HUDEP-2 (cell line): ENCODE measurements at regions not wholly inside any gene's neighbourhood (a gene's known extent, or its start where the extent isn't known, plus 50 kb on each side); places are given as distances from the start of the nearest gene placed in this dataset.
A peak's percentile ranks its signal among the peaks of the same experiment; 100 is the strongest.

Source experiments
- DNase-seq, 76 experiments: peaks; one replicate each; lab custom pipeline; 2025; ENCODE audit not compliant: unreplicated experiment in 76 of 76; lab: John Stamatoyannopoulos, UW

- DNase-seq: no peak
Measured at GRCh38 chr1:4546911-4547310, 107.5 kb upstream of the AJAP1 start.

GRCh38 chr1:4549930-4550329 lies 104.5 kb upstream of the AJAP1 start:
- DNase-seq: peak in 1 of 76 experiments; percentile 3

GRCh38 chr1:4550941-4551340 lies 103.5 kb upstream of the AJAP1 start:
- DNase-seq: no peak

DNA sequence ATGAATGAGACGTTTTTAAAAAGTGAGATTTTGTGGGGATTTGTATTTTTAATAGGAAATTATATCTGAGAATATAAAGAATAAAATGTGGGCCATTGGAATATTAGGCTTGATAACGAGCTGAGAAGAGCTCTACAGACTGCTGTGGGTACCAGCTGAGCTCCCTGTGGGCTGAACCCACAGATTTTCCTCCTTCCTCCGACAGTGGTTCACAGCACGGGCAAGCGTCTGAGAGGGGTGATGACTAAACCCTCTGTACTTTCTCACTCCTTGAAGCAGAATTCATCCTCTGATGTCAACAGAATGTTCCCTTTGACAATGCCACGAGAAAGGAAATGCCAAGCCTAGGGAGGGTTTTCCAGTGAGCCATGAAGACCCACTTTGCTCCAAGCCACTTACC lies 102.7 kb upstream of the AJAP1 start:
- DNase-seq: no peak

DNA sequence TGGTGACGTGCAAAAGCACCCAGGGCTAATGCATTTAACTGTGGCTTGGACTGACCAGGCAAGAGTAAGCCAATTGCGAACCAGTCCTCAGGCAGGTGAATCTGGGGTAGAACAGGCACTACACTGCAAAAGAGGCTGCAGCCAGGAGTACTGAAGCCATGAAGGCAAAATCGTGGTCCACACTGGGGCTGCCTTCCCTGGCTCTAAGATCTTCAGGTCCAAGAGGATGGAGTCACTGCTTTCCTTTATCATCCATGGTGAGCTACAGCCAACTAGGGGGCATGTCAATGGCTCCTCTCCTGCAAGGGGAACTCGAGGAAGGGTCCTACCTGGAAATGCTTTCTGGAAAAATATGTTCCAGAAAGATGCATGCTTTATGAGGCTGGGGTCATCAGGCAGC lies 100.6 kb upstream of the AJAP1 start:
- no peak for DNase-seq

- no peak for DNase-seq
Measured at GRCh38 chr1:4554271-4554865, 100.0 kb upstream of the AJAP1 start.

- no peak for DNase-seq
Measured at GRCh38 chr1:4557949-4558348, 96.5 kb upstream of the AJAP1 start.

DNA sequence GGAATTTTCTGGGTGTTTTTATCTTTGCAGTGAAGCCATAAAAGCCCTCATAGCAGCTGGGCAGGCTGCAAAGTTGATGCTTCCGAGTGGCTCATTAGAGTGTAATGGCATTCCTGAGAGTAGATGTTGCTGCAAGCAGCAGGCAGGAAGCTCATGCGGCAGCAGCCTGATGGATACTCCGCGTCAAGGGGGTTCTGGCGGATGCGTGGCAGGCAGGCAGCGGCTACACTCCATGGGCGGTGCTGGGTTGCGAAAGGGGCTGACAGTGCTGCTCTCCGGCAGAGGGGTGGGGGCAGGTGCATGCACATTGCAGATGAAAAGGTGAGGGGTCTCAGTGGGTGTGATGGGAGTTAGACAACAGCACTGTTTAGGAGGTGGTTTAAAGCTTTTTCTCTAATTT lies 93.2 kb upstream of the AJAP1 start:
- no peak for DNase-seq

DNA sequence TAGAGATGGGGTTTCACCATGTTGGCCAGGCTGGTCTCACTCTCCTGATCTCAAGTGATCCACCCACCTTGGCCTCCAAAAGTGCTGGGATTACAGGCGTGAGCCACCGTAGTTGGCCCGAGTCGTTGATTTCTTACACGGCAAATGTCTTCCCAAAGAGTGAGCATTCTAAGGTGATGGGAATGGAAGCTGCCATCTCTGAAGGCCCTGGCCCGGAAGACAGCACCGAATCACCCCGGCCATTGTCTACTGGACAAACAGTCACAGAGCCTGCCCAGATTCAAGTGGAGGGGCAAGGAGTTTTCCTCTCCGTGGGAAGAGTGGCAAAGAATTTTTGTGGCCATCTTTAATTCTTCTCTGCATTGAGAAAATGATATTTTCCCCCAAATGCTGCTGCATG lies 92.1 kb upstream of the AJAP1 start:
- DNase-seq: no peak

DNA sequence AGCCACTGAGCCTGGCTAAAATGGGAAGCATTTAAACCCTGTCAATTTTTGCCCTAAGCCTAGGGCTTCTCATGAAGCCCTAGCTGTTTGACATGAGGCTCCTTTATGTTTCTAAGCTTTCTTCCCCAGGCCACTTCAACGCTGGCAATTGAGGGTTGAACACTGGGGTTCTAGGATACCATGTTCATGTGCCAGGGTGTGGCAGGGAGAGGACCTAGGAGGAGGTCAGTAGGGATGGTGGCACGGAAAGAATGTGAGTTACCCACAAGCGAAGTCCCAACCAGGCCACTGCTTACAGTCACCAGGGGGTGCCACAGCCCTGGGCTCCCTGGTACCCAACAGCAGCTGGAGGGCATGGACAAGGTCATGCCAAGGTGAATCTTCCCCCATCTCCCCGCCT lies 90.8 kb upstream of the AJAP1 start:
- DNase-seq: no peak

DNA sequence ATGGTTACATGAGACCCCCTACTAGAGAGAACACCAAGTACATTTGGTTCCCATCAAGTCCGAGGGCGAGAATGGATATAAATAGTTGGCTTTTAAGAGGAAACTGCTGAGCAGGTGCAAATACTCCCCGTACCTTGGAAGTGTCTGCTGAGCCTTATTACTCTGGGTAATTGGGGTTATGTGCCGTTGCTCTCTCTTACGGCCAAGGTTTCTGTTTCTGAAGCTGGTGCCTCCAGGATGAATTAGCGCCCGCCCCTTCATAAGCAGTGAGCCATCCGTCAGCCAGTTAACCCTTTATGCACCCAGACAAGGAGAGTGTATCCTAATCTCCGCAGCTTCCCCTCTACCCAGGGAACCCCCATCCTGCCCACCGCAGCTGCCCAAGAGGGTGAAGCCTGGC lies 90.4 kb upstream of the AJAP1 start:
- no peak for DNase-seq

DNA sequence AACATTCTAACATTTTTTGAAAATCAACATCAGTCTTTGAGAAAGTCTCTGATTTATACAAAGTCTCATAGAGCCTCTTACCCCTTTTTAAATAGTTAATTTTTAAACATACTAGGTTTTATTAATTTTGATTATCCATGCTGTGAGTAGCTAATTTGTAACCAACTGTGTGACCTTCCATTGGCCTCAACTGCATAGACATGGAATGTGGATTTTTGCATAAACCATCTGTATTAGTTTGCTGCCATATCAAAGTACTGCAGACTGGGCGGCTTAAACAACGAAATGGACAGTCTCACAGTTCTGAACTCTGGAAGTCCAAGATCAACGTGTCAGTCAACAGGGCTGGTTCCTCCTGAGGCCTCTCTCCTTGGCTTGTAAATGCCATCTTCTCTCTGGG lies 89.2 kb upstream of the AJAP1 start:
- DNase-seq: no peak

DNA sequence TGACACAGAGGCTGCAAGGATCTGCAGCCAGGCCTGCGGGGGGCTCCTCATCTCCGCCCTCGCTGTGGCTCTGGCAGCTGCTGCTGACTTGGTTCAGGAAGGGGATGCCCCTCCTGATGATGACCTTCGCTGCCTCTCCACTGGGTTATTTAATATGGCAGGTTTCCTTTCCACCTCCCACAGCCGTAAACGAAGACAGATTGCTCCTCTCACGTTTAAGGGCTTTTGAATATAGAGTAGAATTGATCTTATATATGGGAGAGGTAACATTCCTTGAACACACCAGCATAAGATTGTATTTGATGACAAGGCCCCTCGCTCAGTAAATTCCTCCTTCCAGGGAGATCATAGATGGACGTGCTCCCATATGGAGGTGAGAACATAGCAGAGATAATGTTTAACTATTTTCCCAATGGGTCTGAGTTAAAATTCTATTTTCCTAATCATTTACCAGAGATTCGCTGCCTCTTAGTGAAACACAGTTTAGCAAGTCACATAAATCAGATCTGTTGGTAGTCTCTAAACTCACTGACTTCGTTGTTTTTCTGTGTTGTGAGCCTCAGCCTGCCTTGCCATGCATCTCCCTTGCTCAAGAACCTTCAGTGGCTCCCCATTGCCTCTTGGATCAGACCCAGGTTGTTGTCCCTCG lies 88.5 kb upstream of the AJAP1 start:
- no peak for DNase-seq

DNA sequence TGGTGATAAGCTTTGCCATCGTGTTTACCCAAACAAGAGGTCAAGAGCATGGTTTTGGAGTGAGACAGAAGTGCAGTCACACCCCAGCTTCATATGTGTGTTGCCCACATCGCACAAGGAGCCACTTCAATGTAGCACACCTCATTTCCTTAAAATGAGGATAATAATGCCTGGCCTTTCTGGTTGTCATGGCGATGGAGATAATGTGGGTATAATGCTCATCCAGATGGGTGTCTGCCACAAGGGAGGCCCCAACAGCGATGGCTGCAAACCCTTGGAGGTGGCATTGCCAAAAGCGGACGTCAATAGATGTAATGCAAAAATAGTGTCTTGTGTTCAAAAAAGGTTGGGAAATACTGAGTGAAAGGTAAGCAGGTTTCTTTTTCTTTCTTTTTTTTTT lies 83.1 kb upstream of the AJAP1 start:
- no peak for DNase-seq

DNA sequence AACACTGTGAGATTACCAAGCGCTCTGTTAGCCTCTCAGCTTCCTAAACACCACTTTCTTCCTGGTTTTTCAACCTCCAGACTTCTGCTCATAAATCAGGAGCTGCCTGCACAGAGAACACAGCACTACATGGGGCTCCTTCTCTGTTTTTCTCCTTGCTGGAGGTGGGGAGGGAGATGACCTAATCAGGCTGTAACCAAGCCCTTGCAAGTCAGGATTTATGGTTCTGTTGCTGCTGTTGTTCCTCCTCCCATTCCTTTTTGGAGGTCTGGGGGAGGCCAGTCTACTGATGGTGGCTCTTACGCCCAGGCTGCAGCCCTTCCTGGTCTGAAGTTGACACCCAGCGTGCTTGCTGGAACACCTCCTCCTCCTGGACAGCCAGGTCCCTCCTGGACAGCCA lies 80.9 kb upstream of the AJAP1 start:
- no peak for DNase-seq

DNA sequence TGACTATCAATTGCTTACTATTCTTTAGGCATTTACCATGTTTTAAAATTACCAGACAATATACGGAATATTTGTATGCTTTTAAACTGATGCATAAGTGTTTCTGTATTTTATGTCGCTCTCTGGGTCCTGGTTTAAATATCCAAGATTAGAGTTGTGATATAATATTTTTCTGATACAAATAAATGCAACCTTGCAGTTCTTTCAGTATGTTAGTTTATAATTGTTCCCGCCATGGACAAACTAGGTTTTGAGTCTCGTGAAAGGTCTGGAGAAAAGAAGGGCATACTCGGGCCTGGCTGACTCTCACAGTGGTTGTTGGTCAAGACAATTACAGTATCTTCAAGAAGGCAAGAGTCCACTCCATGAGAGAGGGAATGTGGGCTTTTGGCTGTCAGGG lies 72.6 kb upstream of the AJAP1 start:
- DNase-seq: no peak

DNA sequence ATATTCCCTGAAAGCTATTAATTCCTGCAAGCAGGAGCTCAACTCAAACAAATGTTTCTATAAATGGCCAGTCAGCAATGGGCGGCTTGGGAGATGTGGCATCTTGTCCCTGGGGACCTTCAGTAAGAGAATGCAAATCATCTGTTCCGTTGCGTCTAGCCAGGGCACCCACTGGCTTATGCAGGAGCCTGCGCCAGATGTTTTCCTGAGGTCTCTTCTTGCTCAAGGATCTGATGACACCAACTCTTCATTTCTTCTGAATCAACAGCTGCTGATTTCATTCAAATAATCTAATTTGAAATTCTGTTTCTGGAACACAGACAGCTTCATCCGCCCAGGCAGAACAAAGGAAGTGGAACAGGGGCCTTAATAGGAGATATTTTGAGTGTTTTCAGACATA lies 70.0 kb upstream of the AJAP1 start:
- DNase-seq: no peak

- DNase-seq: peak in 34 of 76 experiments; percentile 1 to 44 (median 23)
Measured at GRCh38 chr1:4585216-4585615, 69.2 kb upstream of the AJAP1 start.

DNA sequence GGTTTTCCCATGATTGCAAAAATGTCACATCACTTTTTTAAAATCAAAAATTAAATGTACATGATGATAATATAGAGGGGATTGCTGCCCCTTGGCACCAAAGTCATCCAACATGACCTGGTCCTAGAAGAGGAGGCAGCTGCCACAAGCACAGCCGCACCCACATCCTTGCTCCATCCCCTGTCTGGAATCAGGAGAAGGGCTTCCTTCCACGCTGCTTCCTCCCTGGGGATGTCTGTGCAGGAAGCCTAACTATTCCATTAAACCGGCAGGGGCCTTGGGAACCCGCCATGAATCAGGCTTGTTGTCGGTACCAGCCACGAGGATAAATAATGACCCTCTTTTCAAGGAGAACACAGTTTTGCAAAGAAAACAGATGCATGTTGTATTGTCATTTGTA lies 68.7 kb upstream of the AJAP1 start:
- no peak for DNase-seq

DNA sequence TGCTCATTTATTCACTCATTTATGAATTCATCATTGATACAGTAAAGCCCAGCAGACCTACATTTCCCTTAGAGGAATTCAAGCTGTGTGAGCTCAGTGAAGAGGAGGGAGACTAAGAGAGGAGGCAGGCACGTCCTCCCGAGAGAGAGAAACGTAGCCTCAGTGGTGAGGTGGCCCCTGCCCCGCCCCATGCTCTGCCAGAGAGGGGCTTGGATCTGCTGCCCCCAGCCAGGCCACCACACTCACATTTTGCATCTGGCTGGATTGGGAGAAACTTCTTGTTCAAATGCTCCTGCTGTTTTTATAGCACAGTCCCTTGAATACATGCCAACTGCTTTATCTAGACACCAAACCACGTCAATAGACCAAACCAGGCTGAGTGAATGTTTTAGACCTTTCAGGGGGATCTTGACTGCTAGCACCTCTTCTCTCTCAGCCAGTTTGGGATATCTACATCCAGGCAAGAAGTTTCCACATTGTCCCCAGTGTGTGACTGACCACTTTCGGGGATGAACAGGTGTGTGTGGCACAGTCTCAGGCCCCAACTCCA lies 67.7 kb upstream of the AJAP1 start:
- no peak for DNase-seq

DNA sequence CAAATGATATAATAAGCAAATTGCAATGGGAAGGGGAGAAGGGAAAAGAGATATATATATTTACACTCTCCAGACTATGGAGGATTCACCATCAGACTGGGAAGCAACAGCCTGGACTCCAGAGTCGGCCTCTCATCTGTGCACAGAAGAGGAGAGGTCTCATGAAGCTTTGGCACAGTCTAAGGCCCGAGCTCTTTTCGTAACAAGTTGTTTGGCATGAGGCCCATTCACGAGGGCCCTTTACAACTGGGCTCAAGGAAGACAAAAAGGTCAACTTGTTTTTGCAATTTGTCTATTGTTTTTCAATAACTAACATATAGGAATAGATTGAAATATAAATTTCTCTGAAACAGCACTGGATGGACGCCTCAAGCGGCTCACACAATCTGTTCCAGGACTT lies 66.7 kb upstream of the AJAP1 start:
- DNase-seq: no peak

- DNase-seq: no peak
Measured at GRCh38 chr1:4590756-4591155, 63.7 kb upstream of the AJAP1 start.

DNA sequence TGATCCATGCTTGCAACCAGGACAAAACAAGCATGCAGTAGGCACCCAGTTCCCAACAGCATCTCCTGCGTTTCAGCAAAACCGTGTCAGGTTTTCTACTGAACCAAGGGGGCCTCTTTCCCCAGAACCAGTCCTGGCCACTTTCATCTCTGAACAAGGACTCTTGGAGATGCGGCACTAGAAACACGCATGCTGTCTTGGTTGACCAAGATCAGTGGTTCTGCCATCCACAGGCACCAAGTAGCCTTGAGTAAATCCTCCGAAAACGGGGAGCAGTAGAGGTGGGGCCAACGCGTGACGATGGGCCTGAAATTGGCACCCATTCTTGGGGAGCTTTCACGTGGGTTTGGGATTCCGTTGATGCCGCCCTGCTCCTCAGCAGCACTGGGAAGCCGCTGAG lies 62.5 kb upstream of the AJAP1 start:
- DNase-seq: no peak
